ENCODE measurements at regions not wholly inside any gene's neighbourhood (a gene's known extent, or its start where the extent isn't known, plus 50 kb on each side); places are given as distances from the start of the nearest gene placed in this dataset.

DNA sequence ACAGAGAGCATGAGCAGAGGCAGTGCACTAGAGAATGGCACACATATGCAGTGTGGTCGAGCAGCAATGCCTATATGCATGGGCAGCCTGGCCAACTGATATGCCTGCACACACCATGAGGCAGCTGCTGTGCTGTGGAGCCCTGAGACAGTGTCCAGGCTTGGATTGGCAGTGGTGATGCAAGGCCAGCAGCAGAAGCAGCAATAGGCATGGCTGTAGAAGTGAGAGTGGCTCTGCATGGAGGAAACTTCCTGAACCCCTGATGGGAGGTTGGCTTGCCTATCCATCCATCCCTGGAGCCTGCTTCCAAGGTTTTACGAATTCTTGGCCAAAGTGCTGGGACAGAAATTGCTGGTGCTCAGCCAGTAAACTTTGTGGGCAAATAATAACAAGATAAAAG is 89.7 kb downstream of the DIRAS3 start:
- Histone ChIP-seq H3K36me3 (replicated peaks in 1 of 2; ENCODE audit: control insufficient read depth in 1 of 2, insufficient read depth in 2 of 2, low read length in 2 of 2) (no peaks in the 10 kb centered on the region), H2AFZ (ENCODE audit: insufficient read depth, low read depth, low read length, poor library complexity, severe bottlenecking) (no peak overlapping the region), H3K9me3 (replicated peaks in 1 of 2; ENCODE audit: control insufficient read depth in 1 of 2, insufficient read depth in 1 of 2, low read length in 2 of 2) (peaks cover 9 to 21% of the 10 kb centered on the region in 2 donors), H3K4me2 (replicated peaks; ENCODE audit: extremely low read depth, low read length, poor library complexity, severe bottlenecking) (no peak overlapping the region), H3K9ac (ENCODE audit: insufficient read depth, low read length, poor library complexity, severe bottlenecking) (no peak overlapping the region), H3K4me3 (replicated peaks in 1 of 3; ENCODE audit: low read depth in 2 of 3, low read length in 3 of 3) (no peak overlapping the region), H4K20me1 (ENCODE audit: insufficient read depth, low read length) (no peaks in the 10 kb centered on the region), H3K27ac (ENCODE audit: low read depth in 1 of 2, low read length in 2 of 2) (no peak overlapping the region), H3K4me1 (ENCODE audit: control insufficient read depth in 1 of 2, insufficient read depth in 2 of 2, low read length in 2 of 2) (no peaks in the 10 kb centered on the region), H3K27me3 (ENCODE audit: control insufficient read depth in 2 of 2, insufficient read depth in 2 of 2, low read length in 2 of 2) (no peaks in the 10 kb centered on the region), H3K79me2 (ENCODE audit: insufficient read depth, low read length) (no peaks in the 10 kb centered on the region)
- intact Hi-C loops (cut with micrococcal nuclease) = no loop called here
- Mint-ChIP-seq H3K27me3 (ENCODE audit: low read depth in 3 of 3) (peaks cover 0 to 2% (median 0%) of the 10 kb centered on the region in 3 donors), H3K9me3 (peaks cover 8 to 19% (median 11%) of the 10 kb centered on the region in 7 donors), H3K27ac (no peak overlapping the region), H3K36me3 (no peaks in the 10 kb centered on the region), H3K4me3 (no peak overlapping the region), H3K4me1 (no peaks in the 10 kb centered on the region)
- no peak for DNase-seq
- TF ChIP-seq, protein P1, sequence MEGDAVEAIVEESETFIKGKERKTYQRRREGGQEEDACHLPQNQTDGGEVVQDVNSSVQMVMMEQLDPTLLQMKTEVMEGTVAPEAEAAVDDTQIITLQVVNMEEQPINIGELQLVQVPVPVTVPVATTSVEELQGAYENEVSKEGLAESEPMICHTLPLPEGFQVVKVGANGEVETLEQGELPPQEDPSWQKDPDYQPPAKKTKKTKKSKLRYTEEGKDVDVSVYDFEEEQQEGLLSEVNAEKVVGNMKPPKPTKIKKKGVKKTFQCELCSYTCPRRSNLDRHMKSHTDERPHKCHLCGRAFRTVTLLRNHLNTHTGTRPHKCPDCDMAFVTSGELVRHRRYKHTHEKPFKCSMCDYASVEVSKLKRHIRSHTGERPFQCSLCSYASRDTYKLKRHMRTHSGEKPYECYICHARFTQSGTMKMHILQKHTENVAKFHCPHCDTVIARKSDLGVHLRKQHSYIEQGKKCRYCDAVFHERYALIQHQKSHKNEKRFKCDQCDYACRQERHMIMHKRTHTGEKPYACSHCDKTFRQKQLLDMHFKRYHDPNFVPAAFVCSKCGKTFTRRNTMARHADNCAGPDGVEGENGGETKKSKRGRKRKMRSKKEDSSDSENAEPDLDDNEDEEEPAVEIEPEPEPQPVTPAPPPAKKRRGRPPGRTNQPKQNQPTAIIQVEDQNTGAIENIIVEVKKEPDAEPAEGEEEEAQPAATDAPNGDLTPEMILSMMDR (IDR thresholded peaks at IDR 0.05) = no peak
- WGBS (ENCODE audit: insufficient coverage) = 50% methylated on average over 1 of the region's 2 CpGs

DNA sequence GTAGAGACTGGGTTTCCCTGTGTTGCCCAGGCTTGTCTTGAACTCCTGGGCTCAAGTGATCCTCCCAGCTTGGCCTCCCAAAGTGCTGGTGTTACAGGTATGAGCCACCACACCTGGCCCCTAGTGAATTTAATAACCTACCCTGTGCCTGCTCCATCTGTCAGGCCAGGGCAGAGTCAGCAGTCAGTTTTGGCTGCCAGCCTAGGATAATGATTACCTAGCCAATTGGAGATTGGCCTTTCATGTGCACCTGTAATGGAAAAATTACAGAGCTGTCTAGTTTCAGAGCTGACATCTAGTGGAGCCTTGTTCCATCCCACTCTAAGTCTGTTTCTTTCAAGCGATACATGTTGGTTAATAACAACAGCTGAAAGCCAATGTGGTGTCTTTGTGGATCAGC is 92.0 kb downstream of the DIRAS3 start:
- no peaks in the 10 kb centered on the region for H3K36me3 ChIP-seq (replicated peaks in 1 of 2; ENCODE audit: control insufficient read depth in 1 of 2, insufficient read depth in 2 of 2, low read length in 2 of 2)
- no peaks in the 10 kb centered on the region for H3K4me1 ChIP-seq (ENCODE audit: control insufficient read depth in 1 of 2, insufficient read depth in 2 of 2, low read length in 2 of 2)
- H3K27me3 ChIP-seq (ENCODE audit: control insufficient read depth in 2 of 2, insufficient read depth in 2 of 2, low read length in 2 of 2) = no peaks in the 10 kb centered on the region
- no peak overlapping the region for H3K4me3 ChIP-seq (replicated peaks in 1 of 3; ENCODE audit: low read depth in 2 of 3, low read length in 3 of 3)
- H3K36me3 Mint-ChIP-seq = no peaks in the 10 kb centered on the region
- TF ChIP-seq, protein P1 (IDR thresholded peaks at IDR 0.05) = no peak
- H3K79me2 ChIP-seq (ENCODE audit: insufficient read depth, low read length) = no peaks in the 10 kb centered on the region
- no CpG with 5 or more reads among the region's 1 CpG for WGBS (ENCODE audit: insufficient coverage)
- H3K27me3 Mint-ChIP-seq (ENCODE audit: low read depth in 3 of 3) = no peaks in the 10 kb centered on the region
- peaks cover 3 to 13% (median 7%) of the 10 kb centered on the region in 7 donors for H3K9me3 Mint-ChIP-seq
- no peak overlapping the region for H3K27ac ChIP-seq (ENCODE audit: low read depth in 1 of 2, low read length in 2 of 2)
- H3K27ac Mint-ChIP-seq = no peak overlapping the region
- intact Hi-C loops (cut with micrococcal nuclease) = no loop called here
- H3K4me3 Mint-ChIP-seq = no peak overlapping the region
- no peak overlapping the region for H2AFZ ChIP-seq (ENCODE audit: insufficient read depth, low read depth, low read length, poor library complexity, severe bottlenecking)
- H3K4me1 Mint-ChIP-seq = no peaks in the 10 kb centered on the region
- H4K20me1 ChIP-seq (ENCODE audit: insufficient read depth, low read length) = no peaks in the 10 kb centered on the region
- no peak overlapping the region for H3K4me2 ChIP-seq (replicated peaks; ENCODE audit: extremely low read depth, low read length, poor library complexity, severe bottlenecking)
- H3K9me3 ChIP-seq (replicated peaks in 1 of 2; ENCODE audit: control insufficient read depth in 1 of 2, insufficient read depth in 1 of 2, low read length in 2 of 2) = peaks cover 9 to 15% of the 10 kb centered on the region in 2 donors
- H3K9ac ChIP-seq (ENCODE audit: insufficient read depth, low read length, poor library complexity, severe bottlenecking) = no peak overlapping the region
- DNase-seq = no peak

Data from CD14-positive monocyte (primary cell).